IMR-90 (cell line): ENCODE measurements at regions not wholly inside any gene's neighbourhood (a gene's known extent, or its start where the extent isn't known, plus 50 kb on each side); places are given as distances from the start of the nearest gene placed in this dataset.

ENCODE experiments used
- ATAC-seq: fragments of 200-7000 bp; cut with Tn5 transposase; 2 replicates; pipeline ENCODE4 v1.9.1; 2020; ENCODE audit warnings: low read depth, mild to moderate bottlenecking, moderate library complexity
- BruUV-seq: library from RNA; stranded (reverse); fragments of 400-500 nt; replicated peaks from 2 replicates; lab custom pipeline; 2021; lab: Mats Ljungman, UMichigan
- CTCF ChIA-PET: fragments of 300-600 bp; formaldehyde crosslinking; extraction: SDS; loops from one replicate; lab custom pipeline; 2021; ENCODE audit warnings: antibody characterized with exemption; lab: Yijun Ruan, JAX
- POLR2A ChIA-PET: fragments of 300-600 bp; sonication (Branson Sonifier 250); formaldehyde crosslinking; loops from one replicate; lab custom pipeline; 2022; ENCODE audit warnings: antibody characterized with exemption; ENCODE audit not compliant: unreplicated experiment; lab: Charles Lee
- DNase-seq: peaks from one replicate; pipeline ENCODE4 v3.0.0; 2013
- H2AFZ ChIP-seq: replicated peaks from 2 replicates; pipeline ENCODE3; 2013; ENCODE audit warnings: low read length, mild to moderate bottlenecking; ENCODE audit not compliant: poor library complexity
- H2AK5ac ChIP-seq: 2 replicates; pipeline ENCODE4 v1.6.1; 2013; ENCODE audit warnings: low read depth, low read length, inconsistent platforms
- H2AK9ac ChIP-seq: replicated peaks from 2 replicates; pipeline ENCODE3; 2013; ENCODE audit warnings: mild to moderate bottlenecking, low read depth, low read length, moderate library complexity; ENCODE audit not compliant: poor library complexity
- H2BK120ac ChIP-seq: 2 replicates; pipeline ENCODE4 v1.6.1; 2013; ENCODE audit warnings: low read depth, low read length, inconsistent platforms
- H2BK15ac ChIP-seq: 3 replicates; pipeline ENCODE4 v1.6.1; 2013; ENCODE audit warnings: low read depth, low read length, inconsistent platforms
- H2BK20ac ChIP-seq: 2 replicates; pipeline ENCODE4 v1.6.1; 2013; ENCODE audit warnings: low read depth, mild to moderate bottlenecking, inconsistent platforms, low read length, moderate library complexity
- H2BK5ac ChIP-seq: 2 replicates; pipeline ENCODE4 v1.6.1; 2013; ENCODE audit warnings: mild to moderate bottlenecking, low read depth, low read length, inconsistent platforms; ENCODE audit not compliant: poor library complexity, severe bottlenecking
- H3K14ac ChIP-seq: replicated peaks from 2 replicates; pipeline ENCODE4 v1.6.1; 2013; ENCODE audit warnings: low read depth, low read length, inconsistent platforms
- H3K18ac ChIP-seq: 2 replicates; pipeline ENCODE4 v1.6.1; 2013; ENCODE audit warnings: low read depth, low read length, control low read depth
- H3K23ac ChIP-seq: 2 replicates; pipeline ENCODE4 v1.6.1; 2013; ENCODE audit warnings: low read depth, low read length, inconsistent platforms
- H3K27ac ChIP-seq: 2 replicates; pipeline ENCODE4 v1.5.1; 2013; ENCODE audit warnings: mild to moderate bottlenecking, control low read depth, low read length; ENCODE audit not compliant: insufficient read depth
- H3K27me3 ChIP-seq: 2 replicates; pipeline ENCODE4 v1.6.1; 2013; ENCODE audit warnings: low read length; ENCODE audit not compliant: control insufficient read depth, insufficient read depth
- H3K36me3 ChIP-seq: 2 replicates; pipeline ENCODE4 v1.6.1; 2013; ENCODE audit warnings: low read length, mixed read lengths; ENCODE audit not compliant: control insufficient read depth, insufficient read depth
- H3K4ac ChIP-seq: 2 replicates; pipeline ENCODE4 v1.6.1; 2013; ENCODE audit warnings: low read depth, low read length, inconsistent platforms
- H3K4me1 ChIP-seq: 2 replicates; pipeline ENCODE4 v1.6.1; 2013; ENCODE audit warnings: low read length, mixed read lengths; ENCODE audit not compliant: control insufficient read depth, insufficient read depth
- H3K4me2 ChIP-seq: 2 replicates; pipeline ENCODE4 v1.6.1; 2013; ENCODE audit warnings: low read depth, mild to moderate bottlenecking, control low read depth, low read length, moderate library complexity
- H3K4me3 ChIP-seq: 2 replicates; pipeline ENCODE4 v1.5.1; 2013; ENCODE audit warnings: low read depth, mild to moderate bottlenecking, control low read depth, low read length, moderate library complexity; ENCODE audit not compliant: insufficient read depth
- H3K56ac ChIP-seq: 2 replicates; pipeline ENCODE4 v1.6.1; 2013; ENCODE audit warnings: low read length, inconsistent platforms; ENCODE audit not compliant: insufficient read depth; ENCODE audit errors: extremely low read depth
- H3K79me1 ChIP-seq, 2 experiments: 2 replicates each; pipeline ENCODE4 v1.6.1; 2013; ENCODE audit warnings: low read length in 2 of 2, inconsistent platforms in 1 of 2, low read depth in 1 of 2
- H3K9ac ChIP-seq: 2 replicates; pipeline ENCODE4 v1.6.1; 2013; ENCODE audit warnings: low read depth, low read length, control low read depth
- H3K9me1 ChIP-seq: 2 replicates; pipeline ENCODE4 v1.6.1; 2013; ENCODE audit warnings: low read length, inconsistent platforms; ENCODE audit not compliant: insufficient read depth
- H3K9me3 ChIP-seq: 2 replicates; pipeline ENCODE4 v1.6.1; 2013; ENCODE audit warnings: low read length; ENCODE audit not compliant: control insufficient read depth, insufficient read depth
- H4K20me1 ChIP-seq: 2 replicates; pipeline ENCODE4 v1.6.1; 2013; ENCODE audit warnings: low read length, inconsistent platforms; ENCODE audit not compliant: insufficient read depth
- H4K5ac ChIP-seq: 2 replicates; pipeline ENCODE4 v1.6.1; 2013; ENCODE audit warnings: mild to moderate bottlenecking, low read depth, low read length, control low read depth
- H4K8ac ChIP-seq, 2 experiments: 2 replicates each; pipeline ENCODE4 v1.6.1; 2013; ENCODE audit warnings: low read depth in 2 of 2, low read length in 2 of 2, control low read depth in 1 of 2, inconsistent platforms in 1 of 2
- H4K91ac ChIP-seq: 2 replicates; pipeline ENCODE4 v1.6.1; 2013; ENCODE audit warnings: low read depth, low read length, inconsistent platforms; ENCODE audit not compliant: insufficient read depth
- CEBPB ChIP-seq: IDR thresholded peaks from 2 replicates; pipeline ENCODE4 v1.6.1; 2012; ENCODE audit warnings: low read depth, low read length, improper control_type of control experiment
- MXI1 ChIP-seq: IDR thresholded peaks from 2 replicates; pipeline ENCODE4 v1.6.1; 2012; ENCODE audit warnings: low read depth, mild to moderate bottlenecking, low read length, moderate library complexity, borderline replicate concordance
- NFE2L2 ChIP-seq: fragments of 150-350 bp; IDR thresholded peaks from 2 replicates; pipeline ENCODE4 v1.6.1; 2016; ENCODE audit warnings: low read depth, mild to moderate bottlenecking, low read length
- RCOR1 ChIP-seq: IDR thresholded peaks from 2 replicates; pipeline ENCODE4 v1.6.1; 2012; ENCODE audit warnings: mild to moderate bottlenecking, low read length, improper control_type of control experiment; ENCODE audit not compliant: insufficient replicate concordance
- WGBS, 2 experiments: methylation state at CpG; one replicate each; pipeline versions ENCODE4 v1.1.5 to v1.1.7; 2013; ENCODE audit warnings: missing lambda C conversion rate in 2 of 2; ENCODE audit not compliant: insufficient read length in 1 of 2; ENCODE audit errors: extremely low coverage in 2 of 2; 5-methylcytosine and 5-hydroxymethylcytosine counted together
- dilution Hi-C: fragments of 300-500 bp; cut with HindIII; formaldehyde crosslinking; loops from one replicate; pipeline ENCODE4 v1.14.3; 2018; ENCODE audit warnings: low sequenced_read_pairs; ENCODE audit not compliant: unreplicated experiment
- in situ Hi-C: fragments of 300-500 bp; cut with MboI; formaldehyde crosslinking; loops from 3 replicates; pipeline ENCODE4 v1.14.3; 2019; ENCODE audit warnings: low sequenced_read_pairs, inconsistent platforms, mixed read lengths
- intact Hi-C: fragments of 100-400 bp; cut with micrococcal nuclease; formaldehyde crosslinking; loops from 2 replicates; pipeline ENCODE4 v1.10.0; 2022
- TF ChIP-seq, protein P1 (sequence below): fragments of 150-350 bp; IDR thresholded peaks from 2 replicates; pipeline ENCODE4 v1.6.1; 2016; ENCODE audit warnings: low read depth, mild to moderate bottlenecking, low read length, moderate library complexity, borderline replicate concordance

DNA sequence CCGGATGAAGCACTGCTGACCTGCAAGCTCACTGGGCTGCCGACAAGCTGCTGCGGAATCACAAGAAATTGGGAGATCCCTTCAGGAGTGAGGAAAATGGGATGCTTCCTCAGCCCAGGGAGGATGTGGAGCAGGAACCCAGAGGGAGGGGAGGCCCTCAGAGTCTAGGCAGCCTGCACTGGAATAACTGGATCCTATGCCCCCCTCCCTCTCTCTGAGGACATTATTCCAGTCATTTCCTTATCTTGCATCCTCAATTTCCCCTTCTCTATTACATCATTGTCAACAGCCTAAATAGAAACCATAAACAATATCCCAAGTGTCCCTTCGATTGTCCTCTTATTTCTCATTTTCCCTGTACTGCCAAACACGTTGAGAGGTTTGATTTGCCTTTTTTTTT lies 169.0 kb downstream of the OPA1 start:
- Histone ChIP-seq H3K9ac (no peak overlapping the region), H2AK5ac (no peak overlapping the region), H2AK9ac (no peak overlapping the region), H2AFZ (no peak overlapping the region), H3K4ac (no peak overlapping the region), H4K91ac (no peak overlapping the region), H2BK120ac (no peak overlapping the region), H3K56ac (no peak overlapping the region), H3K36me3 (no peaks in the 10 kb centered on the region), H3K27ac (no peak overlapping the region), H3K79me1 (no peaks in the 10 kb centered on the region), H2BK5ac (no peak overlapping the region), H2BK15ac (no peak overlapping the region), H3K23ac (no peak overlapping the region), H3K4me3 (no peak overlapping the region), H3K4me2 (no peak overlapping the region), H4K5ac (no peak overlapping the region), H3K14ac (no peak overlapping the region), H3K9me1 (no peaks in the 10 kb centered on the region), H3K4me1 (no peaks in the 10 kb centered on the region), H4K20me1 (no peaks in the 10 kb centered on the region), H4K8ac (no peak overlapping the region), H3K9me3 (peaks cover 3% of the 10 kb centered on the region; the same call in 1 of the 2 replicates), H2BK20ac (no peak overlapping the region), H3K18ac (no peak overlapping the region), H3K27me3 (peaks cover 20% of the 10 kb centered on the region)
- no peak for TF ChIP-seq CEBPB
- TF ChIP-seq, protein P1, sequence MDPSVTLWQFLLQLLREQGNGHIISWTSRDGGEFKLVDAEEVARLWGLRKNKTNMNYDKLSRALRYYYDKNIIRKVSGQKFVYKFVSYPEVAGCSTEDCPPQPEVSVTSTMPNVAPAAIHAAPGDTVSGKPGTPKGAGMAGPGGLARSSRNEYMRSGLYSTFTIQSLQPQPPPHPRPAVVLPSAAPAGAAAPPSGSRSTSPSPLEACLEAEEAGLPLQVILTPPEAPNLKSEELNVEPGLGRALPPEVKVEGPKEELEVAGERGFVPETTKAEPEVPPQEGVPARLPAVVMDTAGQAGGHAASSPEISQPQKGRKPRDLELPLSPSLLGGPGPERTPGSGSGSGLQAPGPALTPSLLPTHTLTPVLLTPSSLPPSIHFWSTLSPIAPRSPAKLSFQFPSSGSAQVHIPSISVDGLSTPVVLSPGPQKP: no peak
- TF ChIP-seq NFE2L2: no peak
- TF ChIP-seq RCOR1: no peak
- TF ChIP-seq MXI1: no peak
- ChIA-PET POLR2A (no interaction called here), CTCF (no interaction called here)
- DNase-seq: no peak
- intact Hi-C loops: no loop called here
- WGBS, 2 experiments: 80% methylated on average over 1 of the region's 5 CpGs; no CpG with 5 or more reads in 1 of the 2 experiments
- no TSS peak for BruUV-seq
- dilution Hi-C loops: no loop called here
- no peak for ATAC-seq
- in situ Hi-C loops: no loop called here
